CD14-positive monocyte (primary cell): ENCODE measurements at regions not wholly inside any gene's neighbourhood (a gene's known extent, or its start where the extent isn't known, plus 50 kb on each side); places are given as distances from the start of the nearest gene placed in this dataset.
A peak's percentile ranks its signal among the peaks of the same experiment; 100 is the strongest.

Source experiments
- DNase-seq, 3 donors: peaks; one replicate each; pipeline ENCODE4 v3.0.0-alpha.2; 2011 to 2022
- H2AFZ ChIP-seq: 2 replicates; pipeline ENCODE4 v1.6.0; 2012; ENCODE audit warnings: mild to moderate bottlenecking, low read depth, low read length, inconsistent platforms; ENCODE audit not compliant: insufficient read depth, poor library complexity, severe bottlenecking
- H3K27ac ChIP-seq, 2 donors: 1 replicate in 1 of 2; 2 replicates in 1 of 2; pipeline ENCODE4 v1.5.1; 2012 to 2013; ENCODE audit warnings: low read length in 2 of 2, control low read depth in 1 of 2, inconsistent platforms in 1 of 2, low read depth in 1 of 2, mild to moderate bottlenecking in 1 of 2
- H3K27me3 ChIP-seq, 2 donors: one replicate each; pipeline versions ENCODE4 v1.6.0 to v1.6.1; 2011 to 2013; ENCODE audit warnings: low read length in 2 of 2; ENCODE audit not compliant: control insufficient read depth in 2 of 2, insufficient read depth in 2 of 2
- H3K36me3 ChIP-seq, 2 donors: replicated peaks in 1 of 2; 1 replicate in 1 of 2; 2 replicates in 1 of 2; pipeline versions ENCODE4 v1.5.1 to v1.6.1; 2012 to 2013; ENCODE audit warnings: low read length in 2 of 2, control low read depth in 1 of 2, inconsistent platforms in 1 of 2, mild to moderate bottlenecking in 1 of 2; ENCODE audit not compliant: insufficient read depth in 2 of 2, control insufficient read depth in 1 of 2
- H3K4me1 ChIP-seq, 2 donors: 1 replicate in 1 of 2; 2 replicates in 1 of 2; pipeline versions ENCODE4 v1.5.1 to v1.6.1; 2012 to 2013; ENCODE audit warnings: low read length in 2 of 2, control low read depth in 1 of 2, inconsistent platforms in 1 of 2, mild to moderate bottlenecking in 1 of 2, moderate library complexity in 1 of 2; ENCODE audit not compliant: insufficient read depth in 2 of 2, control insufficient read depth in 1 of 2
- H3K4me2 ChIP-seq: replicated peaks from 2 replicates; pipeline ENCODE3; 2012; ENCODE audit warnings: low read length, moderate library complexity, mild to moderate bottlenecking; ENCODE audit not compliant: poor library complexity, severe bottlenecking; ENCODE audit errors: extremely low read depth
- H3K4me3 ChIP-seq, 3 experiments: fragments of 200-600 bp in 1 of 3; sonication (generic) in 1 of 3; replicated peaks in 1 of 3; 1 replicate in 2 of 3; 2 replicates in 1 of 3; pipeline ENCODE4 v1.5.1; 2011 to 2013; ENCODE audit warnings: low read length in 3 of 3, mild to moderate bottlenecking in 3 of 3, control low read depth in 2 of 3, low read depth in 2 of 3, inconsistent platforms in 1 of 3, moderate library complexity in 1 of 3
- H3K79me2 ChIP-seq: 2 replicates; pipeline ENCODE4 v1.6.0; 2012; ENCODE audit warnings: mild to moderate bottlenecking, control low read depth, inconsistent platforms, low read length, moderate library complexity; ENCODE audit not compliant: insufficient read depth
- H3K9ac ChIP-seq: 2 replicates; pipeline ENCODE4 v1.6.0; 2017; ENCODE audit warnings: low read length, mild to moderate bottlenecking; ENCODE audit not compliant: insufficient read depth, poor library complexity, severe bottlenecking
- H3K9me3 ChIP-seq, 2 donors: replicated peaks in 1 of 2; 1 replicate in 1 of 2; 2 replicates in 1 of 2; pipeline versions ENCODE4 v1.5.1 to v1.6.1; 2012 to 2013; ENCODE audit warnings: low read length in 2 of 2, control low read depth in 1 of 2; ENCODE audit not compliant: control insufficient read depth in 1 of 2, insufficient read depth in 1 of 2
- H4K20me1 ChIP-seq: 2 replicates; pipeline ENCODE4 v1.6.0; 2012; ENCODE audit warnings: mild to moderate bottlenecking, low read length, control low read depth, moderate library complexity; ENCODE audit not compliant: insufficient read depth
- H3K27ac Mint-ChIP-seq, 7 donors: one replicate each; pipeline ENCODE4 v1.8.0; 2020; ENCODE audit warnings: mild to moderate bottlenecking in 7 of 7, mixed read lengths in 7 of 7, moderate library complexity in 6 of 7, inconsistent platforms in 2 of 7
- H3K27me3 Mint-ChIP-seq, 3 donors: one replicate each; pipeline ENCODE4 v1.8.0; 2021 to 2022; ENCODE audit warnings: low read depth in 3 of 3, mild to moderate bottlenecking in 3 of 3, mixed read lengths in 3 of 3, moderate library complexity in 3 of 3, inconsistent platforms in 1 of 3
- H3K36me3 Mint-ChIP-seq, 2 donors: one replicate each; pipeline ENCODE4 v1.8.0; 2020; ENCODE audit warnings: mixed read lengths in 2 of 2, inconsistent platforms in 1 of 2, mild to moderate bottlenecking in 1 of 2
- H3K4me1 Mint-ChIP-seq: one replicate; pipeline ENCODE4 v1.8.0; 2020; ENCODE audit warnings: mild to moderate bottlenecking, mixed read lengths
- H3K4me3 Mint-ChIP-seq, 2 donors: one replicate each; pipeline ENCODE4 v1.8.0; 2020; ENCODE audit warnings: mild to moderate bottlenecking in 2 of 2, mixed read lengths in 2 of 2, moderate library complexity in 1 of 2
- H3K9me3 Mint-ChIP-seq, 7 donors: one replicate each; pipeline ENCODE4 v1.8.0; 2020 to 2022; ENCODE audit warnings: mixed read lengths in 7 of 7, mild to moderate bottlenecking in 6 of 7, moderate library complexity in 6 of 7, inconsistent platforms in 2 of 7
- CTCF ChIP-seq: fragments of 200-600 bp; IDR thresholded peaks from one replicate; pipeline ENCODE4 v1.8.0; 2022; ENCODE audit warnings: antibody characterized with exemption, mild to moderate bottlenecking
- WGBS: methylation state at CpG from one replicate; pipeline ENCODE4 v1.1.5; 2013; ENCODE audit warnings: missing lambda C conversion rate; ENCODE audit not compliant: insufficient coverage; 5-methylcytosine and 5-hydroxymethylcytosine counted together
- intact Hi-C, 2 donors: fragments of 100-400 bp; cut with micrococcal nuclease; formaldehyde crosslinking; loops; one replicate each; pipeline versions ENCODE4 v1.15.0 to v1.15.1; 2023

- intact Hi-C loops = no loop called here
Measured at GRCh38 chrX:40230646-40231045, 132.9 kb upstream of the BCOR start.

GRCh38 chrX:40227125-40227524, 129.4 kb upstream of the BCOR start:
- Histone ChIP-seq H3K4me1 (no peaks in the 10 kb centered on the region), H3K79me2 (no peaks in the 10 kb centered on the region), H3K9me3 (no peaks in the 10 kb centered on the region), H2AFZ (no peak overlapping the region), H3K27ac (no peak overlapping the region), H3K27me3 (no peaks in the 10 kb centered on the region), H3K36me3 (no peaks in the 10 kb centered on the region), H3K4me2 (no peak overlapping the region), H3K9ac (no peak overlapping the region), H4K20me1 (no peaks in the 10 kb centered on the region), H3K4me3 (no peak overlapping the region)
- Mint-ChIP-seq H3K27me3 (peaks cover 0 to 11% (median 0%) of the 10 kb centered on the region in 3 donors), H3K4me3 (no peak overlapping the region), H3K9me3 (peaks cover 4 to 14% (median 10%) of the 10 kb centered on the region in 7 donors), H3K4me1 (no peaks in the 10 kb centered on the region), H3K36me3 (no peaks in the 10 kb centered on the region), H3K27ac (no peak overlapping the region)
- no peak for DNase-seq
- no CpG with 5 or more reads among the region's 5 CpGs for WGBS
- intact Hi-C loops = no loop called here
- TF ChIP-seq CTCF = no peak

More at GRCh38 chrX:40230646-40231045, 132.9 kb upstream of the BCOR start:
- no peak overlapping the region for H3K9ac ChIP-seq
- H3K27ac ChIP-seq = no peak overlapping the region
- no peaks in the 10 kb centered on the region for H3K27me3 ChIP-seq
- H3K79me2 ChIP-seq = no peaks in the 10 kb centered on the region
- no peaks in the 10 kb centered on the region for H3K4me1 ChIP-seq
- H3K9me3 Mint-ChIP-seq = peaks cover 0 to 4% (median 3%) of the 10 kb centered on the region in 7 donors
- H3K4me2 ChIP-seq = no peak overlapping the region
- DNase-seq = no peak
- no peaks in the 10 kb centered on the region for H3K4me1 Mint-ChIP-seq
- peaks cover 0 to 9% (median 2%) of the 10 kb centered on the region in 3 donors for H3K27me3 Mint-ChIP-seq
- TF ChIP-seq CTCF = no peak
- H3K27ac Mint-ChIP-seq = peak overlapping the region in 1 of 7 donors; percentile 52
- WGBS = no CpG with 5 or more reads among the region's 2 CpGs
- no peak overlapping the region for H3K4me3 ChIP-seq
- H3K36me3 Mint-ChIP-seq = no peaks in the 10 kb centered on the region
- no peak overlapping the region for H2AFZ ChIP-seq
- H3K9me3 ChIP-seq = no peaks in the 10 kb centered on the region
- no peaks in the 10 kb centered on the region for H4K20me1 ChIP-seq
- no peaks in the 10 kb centered on the region for H3K36me3 ChIP-seq
- H3K4me3 Mint-ChIP-seq = no peak overlapping the region
